PC-3 (cell line): ENCODE measurements at regions not wholly inside any gene's neighbourhood (a gene's known extent, or its start where the extent isn't known, plus 50 kb on each side); places are given as distances from the start of the nearest gene placed in this dataset.

ENCODE experiments used
- CTCF ChIP-seq: fragments of 300-600 bp; sonication (generic); conservative IDR thresholded peaks from 2 replicates; pipeline ENCODE4 v1.5.1; 2017; ENCODE audit warnings: antibody characterized with exemption, low read depth, mild to moderate bottlenecking, low read length
- EZH2 ChIP-seq: fragments of 300-600 bp; sonication (generic); IDR thresholded peaks from one replicate; pipeline ENCODE4 v1.6.1; 2017; ENCODE audit warnings: antibody characterized with exemption, mild to moderate bottlenecking, low read length; ENCODE audit not compliant: unreplicated experiment
- EZH2phosphoT487 ChIP-seq: fragments of 300-600 bp; sonication (generic); IDR thresholded peaks from 2 replicates; pipeline ENCODE4 v1.6.1; 2018; ENCODE audit warnings: mild to moderate bottlenecking, antibody characterized with exemption, low read length, borderline replicate concordance

- TF ChIP-seq CTCF = no peak
- TF ChIP-seq EZH2phosphoT487 = no peak
- no peak for TF ChIP-seq EZH2
Measured at GRCh38 chr5:30620481-30621085, 572.9 kb upstream of the CDH6 start.
